Neural progenitor cell (in vitro differentiated cells): ENCODE measurements at regions not wholly inside any gene's neighbourhood (a gene's known extent, or its start where the extent isn't known, plus 50 kb on each side); places are given as distances from the start of the nearest gene placed in this dataset.

Experiments
- CTCF ChIP-seq: fragments of 200-600 bp; sonication (generic); IDR thresholded peaks from 2 replicates; pipeline ENCODE4 v1.5.1; 2017; ENCODE audit warnings: antibody characterized with exemption, mild to moderate bottlenecking
- EZH2 ChIP-seq: fragments of 200-600 bp; sonication (generic); IDR thresholded peaks from 2 replicates; pipeline ENCODE4 v1.6.1; 2017; ENCODE audit warnings: antibody characterized with exemption, mild to moderate bottlenecking, moderate library complexity
- EZH2phosphoT487 ChIP-seq: fragments of 200-600 bp; sonication (generic); IDR thresholded peaks from 2 replicates; pipeline ENCODE4 v1.6.1; 2017; ENCODE audit warnings: antibody characterized with exemption

DNA sequence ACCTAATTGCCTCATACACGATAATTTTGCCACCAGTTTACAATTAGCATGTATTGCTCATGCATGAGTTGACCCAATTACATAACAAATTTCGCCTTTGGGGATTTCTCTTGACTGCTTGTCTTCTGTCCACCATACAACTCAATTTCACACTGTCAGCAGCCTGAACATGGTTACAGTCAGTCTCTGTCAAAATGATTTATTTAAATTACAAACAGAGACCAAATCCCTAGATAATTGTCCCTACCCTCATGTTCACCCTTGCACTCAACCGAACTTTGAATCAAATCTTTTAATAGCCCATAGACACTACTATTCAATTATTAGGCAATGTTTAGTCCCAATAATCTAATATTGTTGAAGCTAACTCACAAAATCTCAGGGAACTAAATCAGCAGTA lies 59.7 kb upstream of the NEBL start:
- no peak for TF ChIP-seq CTCF
- no peak for TF ChIP-seq EZH2phosphoT487
- no peak for TF ChIP-seq EZH2
